Effector memory CD4-positive, alpha-beta T cell (primary cell): ENCODE measurements at regions not wholly inside any gene's neighbourhood (a gene's known extent, or its start where the extent isn't known, plus 50 kb on each side); places are given as distances from the start of the nearest gene placed in this dataset.

Experiments used
- DNase-seq, 3 donors: peaks; one replicate each; pipeline ENCODE4 v3.0.0-alpha.2; 2020
- H3K27ac ChIP-seq: 2 replicates; pipeline ENCODE4 v1.7.0; 2013; ENCODE audit warnings: mild to moderate bottlenecking, low read length, moderate library complexity; ENCODE audit not compliant: insufficient read depth, poor library complexity, severe bottlenecking
- H3K27me3 ChIP-seq: replicated peaks from 2 replicates; pipeline ENCODE4 v1.7.0; 2013; ENCODE audit warnings: mild to moderate bottlenecking, low read length; ENCODE audit not compliant: insufficient read depth, control insufficient read depth, poor library complexity, severe bottlenecking
- H3K36me3 ChIP-seq: 2 replicates; pipeline ENCODE4 v1.7.0; 2013; ENCODE audit warnings: mild to moderate bottlenecking, low read length, moderate library complexity; ENCODE audit not compliant: control insufficient read depth, insufficient read depth
- H3K4me1 ChIP-seq: 2 replicates; pipeline ENCODE4 v1.7.0; 2013; ENCODE audit warnings: low read length, mild to moderate bottlenecking; ENCODE audit not compliant: control insufficient read depth, insufficient read depth, poor library complexity, severe bottlenecking
- H3K4me3 ChIP-seq: 2 replicates; pipeline ENCODE4 v1.7.0; 2013; ENCODE audit warnings: low read length, low read depth, mild to moderate bottlenecking; ENCODE audit not compliant: insufficient read depth, poor library complexity, severe bottlenecking
- H3K9me3 ChIP-seq: 2 replicates; pipeline ENCODE4 v1.7.0; 2013; ENCODE audit warnings: mild to moderate bottlenecking, low read length, moderate library complexity; ENCODE audit not compliant: control insufficient read depth

DNA sequence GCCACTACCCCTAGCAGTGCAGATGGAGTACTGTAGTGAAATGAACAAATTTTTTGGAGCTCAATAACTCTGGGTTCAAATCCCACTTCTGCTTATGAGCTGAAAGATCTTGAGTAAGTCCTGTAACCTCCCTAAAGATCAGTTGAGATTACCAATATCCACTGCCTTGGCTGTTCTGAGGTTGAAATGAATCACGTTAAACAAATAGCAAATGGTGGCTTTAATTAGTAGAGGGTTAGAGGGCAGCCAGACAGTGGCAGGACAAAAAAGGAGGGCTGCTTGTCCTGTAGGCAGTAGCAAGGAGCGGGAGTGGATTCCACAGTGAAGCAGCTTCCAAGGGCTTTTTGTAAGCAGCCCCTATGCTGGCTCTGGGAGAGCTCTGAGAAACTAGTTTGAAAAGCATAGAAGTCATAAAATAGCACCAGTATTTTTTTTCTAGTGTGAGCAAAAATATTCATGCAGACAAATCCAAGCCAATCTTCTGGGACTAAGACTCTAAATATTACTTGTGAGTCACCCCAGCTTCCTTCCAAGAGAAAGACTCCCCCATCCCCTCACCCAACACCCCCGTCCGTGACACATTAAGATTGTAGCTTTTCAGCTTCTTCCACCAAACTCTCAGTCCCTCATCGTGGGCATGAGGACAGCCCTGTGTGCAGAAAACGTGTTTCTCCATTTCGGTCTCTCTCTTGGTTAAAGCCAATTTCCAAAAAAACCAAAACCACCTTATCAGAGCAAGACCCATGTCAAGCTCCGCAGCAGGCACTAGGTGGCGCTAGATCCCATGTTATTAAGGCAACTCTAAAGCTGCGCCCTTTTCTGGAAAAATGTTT lies 123.5 kb upstream of the LGALSL start:
- H3K9me3 ChIP-seq: no peaks in the 10 kb centered on the region
- no peaks in the 10 kb centered on the region for H3K36me3 ChIP-seq
- peaks cover 27% of the 10 kb centered on the region for H3K4me1 ChIP-seq
- DNase-seq: peak; percentile 45 to 72 (median 48)
- H3K4me3 ChIP-seq: no peak overlapping the region
- no peak overlapping the region for H3K27ac ChIP-seq
- H3K27me3 ChIP-seq: no peaks in the 10 kb centered on the region

DNA sequence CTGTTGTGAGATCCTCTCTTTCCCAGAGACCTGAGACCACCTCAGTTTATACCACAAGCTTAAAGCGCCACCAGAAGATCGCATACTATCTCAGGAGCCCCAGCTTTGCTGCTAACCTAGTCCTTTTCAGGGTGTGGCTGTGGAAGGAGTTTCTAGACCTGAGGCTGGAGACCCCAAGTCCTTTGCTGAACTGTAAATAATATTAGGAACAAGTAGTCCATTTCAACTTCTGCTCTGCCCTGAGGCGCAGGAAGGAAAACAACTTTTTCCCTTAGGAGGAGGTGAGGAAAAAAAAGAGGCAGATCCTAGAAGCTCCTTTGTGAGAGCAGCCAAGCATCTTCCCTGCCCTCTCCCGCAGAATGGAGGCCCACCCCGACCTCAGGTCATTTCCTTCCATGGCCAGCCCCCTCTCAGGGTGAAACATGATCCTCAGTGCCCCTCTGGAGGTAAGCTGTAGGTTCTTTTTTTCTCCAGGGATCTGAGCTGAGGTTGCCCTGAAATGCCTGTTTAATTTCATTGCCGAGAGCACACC lies 122.8 kb upstream of the LGALSL start:
- no peak for DNase-seq
- H3K27ac ChIP-seq: no peak overlapping the region
- H3K27me3 ChIP-seq: no peaks in the 10 kb centered on the region
- H3K36me3 ChIP-seq: no peaks in the 10 kb centered on the region
- H3K4me1 ChIP-seq: peaks cover 20% of the 10 kb centered on the region
- no peak overlapping the region for H3K4me3 ChIP-seq
- H3K9me3 ChIP-seq: no peaks in the 10 kb centered on the region

DNA sequence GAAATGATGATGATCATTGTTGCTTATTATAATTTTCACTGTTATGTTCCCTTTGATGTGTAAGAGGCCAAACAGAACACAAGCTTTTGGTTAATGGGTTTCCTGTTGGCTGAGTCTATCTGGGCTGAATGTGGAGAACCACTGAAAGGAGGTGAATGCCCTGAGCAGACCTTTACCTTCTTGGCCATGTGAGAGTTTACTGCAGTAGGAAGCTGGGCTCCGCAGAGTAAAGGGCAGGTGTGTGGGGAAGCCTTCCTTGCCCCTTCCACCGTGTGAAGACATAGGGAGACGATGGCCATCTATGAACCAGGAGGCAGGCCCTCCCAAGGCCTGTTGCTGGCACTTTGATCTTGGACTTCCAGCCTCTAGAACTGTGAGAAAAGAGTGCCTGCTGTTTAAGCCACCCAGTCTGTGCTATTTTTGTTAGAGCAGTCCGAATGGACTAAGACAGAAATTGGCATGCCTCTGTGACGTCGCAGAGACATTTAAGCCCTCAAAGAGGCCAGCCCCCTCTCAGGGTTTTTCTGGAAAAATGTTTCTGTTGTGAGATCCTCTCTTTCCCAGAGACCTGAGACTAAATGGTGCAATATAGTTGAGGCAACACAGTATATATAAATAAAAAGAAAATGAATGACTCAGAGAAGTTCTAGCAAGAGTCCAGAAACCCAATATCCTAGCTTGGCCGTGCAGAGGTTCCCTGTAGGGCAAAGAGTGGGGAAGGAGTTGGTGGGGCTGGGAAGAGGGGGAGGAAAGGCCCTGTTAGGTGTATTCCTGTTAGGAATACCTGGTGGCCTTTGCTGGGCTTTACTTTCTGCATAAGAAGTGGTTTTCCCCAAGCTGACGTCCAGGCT lies 121.9 kb upstream of the LGALSL start:
- H3K36me3 ChIP-seq: no peaks in the 10 kb centered on the region
- no peak for DNase-seq
- H3K27ac ChIP-seq: no peak overlapping the region
- H3K9me3 ChIP-seq: no peaks in the 10 kb centered on the region
- H3K4me3 ChIP-seq: no peak overlapping the region
- H3K4me1 ChIP-seq: peaks cover 13% of the 10 kb centered on the region
- H3K27me3 ChIP-seq: no peaks in the 10 kb centered on the region

DNA sequence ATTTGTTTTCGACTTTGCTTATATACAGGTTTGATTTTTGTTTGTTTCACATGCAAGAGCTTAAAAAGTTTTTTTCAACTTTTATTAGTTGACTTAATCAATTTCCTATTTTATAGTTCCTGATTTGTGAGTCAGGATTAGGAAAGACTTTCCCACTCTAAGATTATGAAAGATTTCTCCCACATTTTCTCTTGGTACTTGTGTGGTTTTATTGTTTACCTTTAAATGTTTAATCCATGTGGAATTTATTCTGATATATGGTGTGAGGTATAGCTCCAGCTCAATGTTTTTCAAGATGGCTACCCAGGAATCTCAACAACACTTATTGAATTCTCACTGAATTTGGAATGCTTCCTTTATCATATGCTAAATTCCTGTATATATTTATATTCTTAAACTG lies 117.8 kb upstream of the LGALSL start:
- no peaks in the 10 kb centered on the region for H3K36me3 ChIP-seq
- no peak overlapping the region for H3K27ac ChIP-seq
- no peak for DNase-seq
- no peaks in the 10 kb centered on the region for H3K27me3 ChIP-seq
- H3K4me1 ChIP-seq: no peaks in the 10 kb centered on the region
- H3K4me3 ChIP-seq: no peak overlapping the region
- H3K9me3 ChIP-seq: no peaks in the 10 kb centered on the region

DNA sequence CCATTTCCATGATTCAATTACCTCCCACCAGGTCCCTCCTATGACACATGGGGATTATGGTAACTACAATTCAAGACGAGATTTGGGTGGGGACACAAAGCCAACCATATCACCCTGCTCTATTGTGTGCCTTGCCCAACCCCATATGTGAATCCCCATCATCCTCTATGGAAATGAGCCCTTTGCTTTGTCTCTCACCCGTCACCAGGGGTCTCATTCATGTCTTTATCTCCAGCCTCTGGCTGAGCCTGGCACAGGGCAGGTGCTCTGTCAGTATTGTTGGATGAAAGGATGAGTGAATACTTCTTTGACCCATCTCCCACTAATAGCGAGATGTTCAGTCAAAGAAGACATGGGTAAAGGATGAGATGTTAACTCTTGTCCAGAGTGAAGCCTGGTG lies 116.6 kb upstream of the LGALSL start:
- Histone ChIP-seq H3K9me3 (no peaks in the 10 kb centered on the region), H3K27ac (no peak overlapping the region), H3K27me3 (no peaks in the 10 kb centered on the region), H3K4me1 (no peaks in the 10 kb centered on the region), H3K36me3 (no peaks in the 10 kb centered on the region), H3K4me3 (no peak overlapping the region)
- no peak for DNase-seq

DNA sequence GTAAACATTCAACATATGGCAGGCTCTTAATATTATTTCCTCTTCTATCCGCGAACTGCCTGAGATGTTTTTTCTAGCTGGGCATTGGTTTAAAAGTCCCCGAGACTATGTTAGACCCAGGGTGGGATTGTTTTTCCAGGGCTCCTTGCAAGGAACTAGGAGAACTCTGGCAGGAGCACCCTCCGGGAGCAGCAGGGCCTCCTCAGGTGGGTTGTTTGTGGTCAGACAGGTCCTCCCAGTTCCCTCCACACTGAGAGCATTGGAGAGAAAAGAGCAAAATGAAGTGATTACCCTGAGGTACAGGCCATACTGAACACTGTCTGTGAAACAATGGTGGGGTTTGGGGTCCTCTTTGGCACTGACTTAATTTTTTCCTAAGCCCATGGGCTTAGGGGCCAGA lies 115.9 kb upstream of the LGALSL start:
- Histone ChIP-seq H3K36me3 (no peaks in the 10 kb centered on the region), H3K4me3 (no peak overlapping the region), H3K9me3 (no peaks in the 10 kb centered on the region), H3K27ac (no peak overlapping the region), H3K4me1 (no peaks in the 10 kb centered on the region), H3K27me3 (no peaks in the 10 kb centered on the region)
- no peak for DNase-seq

DNA sequence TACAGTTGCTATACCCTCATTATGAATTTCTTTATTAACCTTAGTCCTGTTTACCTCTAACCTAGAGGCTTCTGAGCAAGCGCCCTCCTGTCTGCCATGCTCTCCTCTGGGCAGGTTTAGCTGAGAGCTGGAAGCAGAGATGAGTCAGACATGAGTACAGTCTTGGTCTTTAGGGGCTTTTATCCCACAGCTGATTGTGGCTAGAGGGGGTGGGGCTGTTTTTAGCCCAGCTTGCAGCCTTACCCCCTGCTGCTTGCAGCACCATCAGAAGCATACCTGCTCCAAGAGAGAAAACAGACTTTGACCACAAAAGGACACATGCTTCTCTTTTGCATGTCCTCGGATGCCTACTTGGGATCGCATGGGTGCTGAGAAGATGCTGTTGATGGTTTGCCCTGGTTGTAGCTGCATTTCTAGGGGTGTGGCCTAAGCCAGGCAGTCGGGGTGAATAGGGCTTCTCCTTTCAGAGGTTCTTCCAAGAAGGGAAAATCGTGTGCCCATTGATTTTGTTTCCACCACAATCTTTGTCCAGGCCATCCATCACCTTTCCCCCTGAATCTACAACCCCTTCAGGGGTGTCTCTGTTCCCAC lies 115.0 kb upstream of the LGALSL start:
- Histone ChIP-seq H3K9me3 (no peaks in the 10 kb centered on the region), H3K27ac (no peak overlapping the region), H3K27me3 (no peaks in the 10 kb centered on the region), H3K36me3 (no peaks in the 10 kb centered on the region), H3K4me3 (no peak overlapping the region), H3K4me1 (no peaks in the 10 kb centered on the region)
- DNase-seq: no peak

DNA sequence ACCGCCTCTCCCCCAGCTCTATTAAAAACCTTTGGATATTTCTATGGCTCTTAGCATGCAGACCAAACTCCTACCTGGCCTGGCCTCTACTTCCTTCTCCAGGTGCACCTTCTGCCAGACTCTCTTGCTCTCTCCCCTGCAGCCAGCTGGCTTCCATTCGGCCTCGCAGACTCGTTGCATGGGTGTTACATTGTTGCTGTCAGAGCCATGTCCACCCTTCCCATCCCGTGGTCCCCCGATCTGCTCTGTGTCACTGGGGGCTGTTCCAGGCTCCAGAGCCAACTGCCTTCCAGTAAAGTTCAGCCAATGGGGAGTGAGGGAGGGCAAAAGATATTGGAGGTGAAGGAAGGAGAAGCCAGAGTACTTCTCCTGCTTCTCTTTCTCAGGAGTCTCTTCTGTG lies 112.5 kb upstream of the LGALSL start:
- no peak overlapping the region for H3K27ac ChIP-seq
- no peaks in the 10 kb centered on the region for H3K27me3 ChIP-seq
- no peaks in the 10 kb centered on the region for H3K36me3 ChIP-seq
- no peaks in the 10 kb centered on the region for H3K9me3 ChIP-seq
- no peak for DNase-seq
- H3K4me1 ChIP-seq: no peaks in the 10 kb centered on the region
- no peak overlapping the region for H3K4me3 ChIP-seq

DNA sequence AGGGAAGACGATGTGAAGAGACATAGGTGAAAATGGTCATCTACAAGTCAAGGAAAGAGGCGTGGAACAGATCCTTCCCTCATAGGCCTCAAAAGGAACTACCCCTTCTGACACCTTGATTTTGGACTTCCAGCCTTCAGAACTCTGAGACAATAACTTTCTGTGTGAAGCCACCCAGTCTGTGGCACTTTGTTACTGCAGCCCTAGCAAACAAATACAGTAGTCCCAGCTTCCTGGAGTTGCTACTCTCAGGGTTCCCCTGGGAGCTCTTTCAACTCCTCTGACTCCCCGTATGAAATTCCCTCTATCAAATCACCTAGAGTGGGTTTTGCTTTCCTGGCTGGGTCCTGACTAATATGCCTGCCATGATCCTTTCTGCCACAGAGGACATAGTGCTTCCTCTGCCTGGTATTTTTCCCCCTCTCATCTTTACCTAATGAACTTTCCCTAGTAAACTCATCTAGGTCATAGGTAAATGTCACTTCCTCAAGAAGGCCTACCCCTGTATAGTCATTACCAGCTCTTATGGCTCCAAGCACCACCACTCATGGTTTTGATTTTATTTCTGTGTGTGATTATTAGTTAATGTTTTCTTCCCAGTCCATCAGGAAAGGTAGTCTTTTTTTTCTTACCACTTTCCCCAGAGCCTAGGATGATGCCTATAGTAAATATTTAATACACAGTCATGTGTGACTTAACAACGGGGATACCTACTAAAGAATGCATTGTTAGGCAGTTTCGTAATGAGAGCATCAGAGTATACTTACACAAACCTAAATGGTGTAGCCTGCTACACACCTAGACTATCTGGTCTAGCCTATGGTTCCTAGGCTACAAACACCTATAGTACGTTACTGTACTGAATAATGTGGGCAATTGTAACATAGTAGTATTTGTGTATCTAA lies 111.5 kb upstream of the LGALSL start:
- H3K27me3 ChIP-seq: no peaks in the 10 kb centered on the region
- H3K36me3 ChIP-seq: no peaks in the 10 kb centered on the region
- no peaks in the 10 kb centered on the region for H3K9me3 ChIP-seq
- no peak overlapping the region for H3K4me3 ChIP-seq
- no peak for DNase-seq
- H3K4me1 ChIP-seq: no peaks in the 10 kb centered on the region
- no peak overlapping the region for H3K27ac ChIP-seq
